ENCODE measurements at regions not wholly inside any gene's neighbourhood (a gene's known extent, or its start where the extent isn't known, plus 50 kb on each side); places are given as distances from the start of the nearest gene placed in this dataset.

DNA sequence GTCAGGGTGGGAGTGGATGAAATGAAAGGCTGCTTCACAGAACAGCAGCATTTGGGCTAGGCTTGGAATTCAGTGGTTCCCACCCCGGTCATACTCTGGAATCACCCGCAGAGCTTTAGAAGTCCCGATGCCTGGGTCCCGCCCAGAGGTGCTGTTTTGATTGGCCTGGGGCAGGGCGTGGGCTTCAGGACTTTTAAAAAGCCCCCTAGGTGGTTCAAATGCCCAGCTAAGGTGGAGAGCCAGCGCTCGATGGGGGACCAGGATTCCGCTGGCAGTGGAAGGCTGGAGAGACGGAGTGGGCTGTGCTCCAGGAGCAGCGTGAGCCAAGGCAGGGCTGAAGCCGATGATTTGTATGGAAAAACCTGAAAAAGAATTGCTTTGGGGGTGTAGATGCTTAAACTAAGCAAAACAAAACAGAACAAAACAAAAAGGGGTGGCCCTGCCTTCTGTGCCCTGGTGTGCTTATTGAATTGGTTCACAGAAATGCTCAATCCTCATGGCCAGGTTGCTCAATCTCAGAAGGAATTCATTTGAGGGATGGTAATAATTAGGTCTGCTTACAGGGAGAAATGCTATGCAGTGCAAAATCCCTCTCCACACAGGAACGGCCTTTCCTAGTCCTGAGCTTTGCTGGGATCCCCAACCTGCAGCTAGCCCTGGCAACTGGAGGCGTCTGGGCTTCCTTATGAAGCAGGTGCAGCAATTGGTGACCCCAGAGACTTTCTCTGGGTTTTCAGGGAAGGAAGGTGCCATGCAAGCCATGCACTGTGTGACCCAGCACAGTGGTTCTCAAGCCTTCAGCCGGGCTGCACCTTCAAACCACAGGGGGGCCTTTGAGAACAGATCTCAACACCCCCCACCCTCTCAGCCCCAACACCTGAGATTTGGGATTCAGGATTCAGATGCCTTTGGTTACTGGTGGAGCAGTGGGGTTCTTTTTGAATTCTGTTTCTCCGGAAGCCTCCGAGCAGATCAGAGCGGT, 174.0 kb upstream of the ZNF618 start:
- Mint-ChIP-seq H3K27ac (no peak overlapping the region), H3K36me3 (ENCODE audit: low read depth) (no peaks in the 10 kb centered on the region)

DNA sequence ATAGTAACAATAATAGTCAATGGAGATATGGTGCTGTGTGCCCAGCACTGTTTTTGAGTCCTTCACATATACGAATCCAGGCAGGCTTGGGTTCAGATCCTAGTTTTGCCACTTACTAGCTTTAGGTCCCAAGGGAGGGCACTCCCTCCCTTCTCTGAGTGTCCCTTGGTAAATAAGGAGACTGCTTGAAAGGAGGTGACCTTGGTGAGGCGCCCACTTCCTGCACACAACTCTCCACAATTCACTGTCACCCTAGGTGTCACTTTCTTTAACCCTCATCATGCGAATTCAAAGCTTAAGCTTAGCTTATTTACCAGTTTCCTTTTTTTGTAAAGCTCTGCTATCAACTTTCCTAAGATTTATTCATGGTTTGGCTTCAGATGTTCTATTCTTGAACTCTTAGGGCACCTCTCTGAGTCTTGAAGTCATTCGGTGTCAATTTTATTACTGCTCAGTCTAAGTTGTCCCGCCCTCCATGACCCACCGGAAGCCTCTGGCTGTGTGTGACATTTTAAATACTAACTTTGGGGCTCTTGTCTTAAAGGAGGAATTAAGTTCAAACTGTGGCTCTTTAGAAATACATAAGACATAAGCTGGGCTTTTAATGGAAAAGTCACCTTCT, 170.7 kb upstream of the ZNF618 start:
- Mint-ChIP-seq H3K4me1 (no peaks in the 10 kb centered on the region), H3K4me3 (no peak overlapping the region), H3K36me3 (ENCODE audit: low read depth) (no peaks in the 10 kb centered on the region), H3K27me3 (ENCODE audit: low read depth) (peaks cover 16% of the 10 kb centered on the region), H3K9me3 (peaks cover 11% of the 10 kb centered on the region), H3K27ac (peak overlapping the region in 2 of 3 experiments; percentile 32 to 39)
- TF ChIP-seq, protein P1, sequence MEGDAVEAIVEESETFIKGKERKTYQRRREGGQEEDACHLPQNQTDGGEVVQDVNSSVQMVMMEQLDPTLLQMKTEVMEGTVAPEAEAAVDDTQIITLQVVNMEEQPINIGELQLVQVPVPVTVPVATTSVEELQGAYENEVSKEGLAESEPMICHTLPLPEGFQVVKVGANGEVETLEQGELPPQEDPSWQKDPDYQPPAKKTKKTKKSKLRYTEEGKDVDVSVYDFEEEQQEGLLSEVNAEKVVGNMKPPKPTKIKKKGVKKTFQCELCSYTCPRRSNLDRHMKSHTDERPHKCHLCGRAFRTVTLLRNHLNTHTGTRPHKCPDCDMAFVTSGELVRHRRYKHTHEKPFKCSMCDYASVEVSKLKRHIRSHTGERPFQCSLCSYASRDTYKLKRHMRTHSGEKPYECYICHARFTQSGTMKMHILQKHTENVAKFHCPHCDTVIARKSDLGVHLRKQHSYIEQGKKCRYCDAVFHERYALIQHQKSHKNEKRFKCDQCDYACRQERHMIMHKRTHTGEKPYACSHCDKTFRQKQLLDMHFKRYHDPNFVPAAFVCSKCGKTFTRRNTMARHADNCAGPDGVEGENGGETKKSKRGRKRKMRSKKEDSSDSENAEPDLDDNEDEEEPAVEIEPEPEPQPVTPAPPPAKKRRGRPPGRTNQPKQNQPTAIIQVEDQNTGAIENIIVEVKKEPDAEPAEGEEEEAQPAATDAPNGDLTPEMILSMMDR (IDR thresholded peaks at IDR 0.05; ENCODE audit: unreplicated experiment in 3 of 3), result no peak

More for the DNA sequence above, 174.0 kb upstream of the ZNF618 start:
- no peaks in the 10 kb centered on the region for H3K4me1 Mint-ChIP-seq
- H3K4me3 Mint-ChIP-seq, result no peak overlapping the region
- H3K27me3 Mint-ChIP-seq (ENCODE audit: low read depth), result peaks cover 11% of the 10 kb centered on the region
- peaks cover 5% of the 10 kb centered on the region for H3K9me3 Mint-ChIP-seq
- TF ChIP-seq, protein P1 (IDR thresholded peaks at IDR 0.05; ENCODE audit: unreplicated experiment in 3 of 3), result no peak

DNA sequence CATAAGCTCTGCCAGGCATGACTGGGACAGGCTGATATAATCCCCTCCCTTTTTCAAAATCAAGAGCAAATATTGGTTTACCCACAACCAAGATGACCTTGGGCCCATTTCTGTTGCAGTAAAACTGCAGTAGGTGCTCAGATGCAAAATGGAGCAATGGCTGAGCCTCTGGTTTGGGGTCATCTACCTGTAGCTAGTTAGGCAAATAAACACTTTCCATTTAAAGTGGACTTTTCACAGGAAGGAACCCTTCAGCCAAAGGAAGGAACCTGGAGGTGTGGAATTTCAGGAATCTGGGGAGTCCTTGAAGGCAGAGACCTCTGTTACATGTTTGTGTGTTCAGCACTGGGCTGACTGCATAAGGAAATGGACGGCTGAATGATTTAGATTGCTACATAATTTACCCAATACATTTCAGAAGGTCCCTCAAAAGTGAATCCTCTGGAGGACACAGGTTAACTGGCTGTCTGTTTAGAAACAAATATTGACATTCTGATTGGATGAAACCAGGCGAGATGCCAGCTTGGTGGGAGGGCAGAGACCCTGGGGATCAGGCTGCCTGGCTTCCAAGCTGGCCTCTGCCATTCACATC, 170.1 kb upstream of the ZNF618 start:
- no peak overlapping the region for H3K4me3 Mint-ChIP-seq
- H3K4me1 Mint-ChIP-seq, result peaks cover 3% of the 10 kb centered on the region
- TF ChIP-seq, protein P1 (IDR thresholded peaks at IDR 0.05; ENCODE audit: unreplicated experiment in 3 of 3), result no peak
- H3K9me3 Mint-ChIP-seq, result peaks cover 11% of the 10 kb centered on the region
- peak overlapping the region in 2 of 3 experiments; percentile 32 to 39 for H3K27ac Mint-ChIP-seq
- H3K27me3 Mint-ChIP-seq (ENCODE audit: low read depth), result peaks cover 16% of the 10 kb centered on the region
- H3K36me3 Mint-ChIP-seq (ENCODE audit: low read depth), result no peaks in the 10 kb centered on the region

DNA sequence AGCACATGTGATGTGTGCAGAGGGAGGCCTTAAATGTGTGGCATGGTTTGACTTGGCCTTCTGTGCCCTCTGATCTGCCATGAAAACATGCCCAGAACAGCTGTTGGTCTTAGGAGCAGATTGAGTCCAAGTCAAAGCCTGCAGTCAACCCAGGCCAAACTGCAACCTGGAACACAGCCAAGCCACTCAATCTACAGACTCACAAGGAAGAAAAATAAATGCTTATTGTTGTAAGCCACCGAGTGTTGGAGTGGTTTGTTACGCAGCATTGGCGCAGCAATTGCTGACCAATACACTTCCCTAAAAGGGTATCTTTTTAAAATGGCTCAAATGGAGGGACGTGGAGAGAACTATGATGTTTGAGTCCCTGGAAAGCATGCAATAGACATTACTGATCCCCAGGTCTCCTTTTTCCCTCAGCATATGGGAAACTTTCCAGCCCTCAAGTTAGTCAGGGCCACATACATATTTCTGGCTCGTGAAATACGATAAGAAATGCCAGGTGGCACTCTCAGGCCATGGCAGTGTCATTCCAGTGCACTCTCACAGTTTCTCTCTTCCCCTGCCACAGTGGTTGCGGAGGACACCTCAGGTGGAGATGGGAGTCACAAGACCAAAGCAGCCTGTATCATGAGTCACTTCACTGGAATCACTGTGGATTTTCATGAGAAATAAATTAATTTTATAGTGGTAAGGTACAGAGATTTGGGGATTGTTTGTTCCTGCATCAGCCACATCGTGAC, 168.0 kb upstream of the ZNF618 start:
- H3K9me3 Mint-ChIP-seq, result peaks cover 11% of the 10 kb centered on the region
- H3K4me3 Mint-ChIP-seq, result no peak overlapping the region
- no peaks in the 10 kb centered on the region for H3K36me3 Mint-ChIP-seq (ENCODE audit: low read depth)
- TF ChIP-seq, protein P1 (IDR thresholded peaks at IDR 0.05; ENCODE audit: unreplicated experiment in 3 of 3), result no peak
- H3K27ac Mint-ChIP-seq, result no peak overlapping the region
- peaks cover 18% of the 10 kb centered on the region for H3K4me1 Mint-ChIP-seq
- peaks cover 18% of the 10 kb centered on the region for H3K27me3 Mint-ChIP-seq (ENCODE audit: low read depth)

DNA sequence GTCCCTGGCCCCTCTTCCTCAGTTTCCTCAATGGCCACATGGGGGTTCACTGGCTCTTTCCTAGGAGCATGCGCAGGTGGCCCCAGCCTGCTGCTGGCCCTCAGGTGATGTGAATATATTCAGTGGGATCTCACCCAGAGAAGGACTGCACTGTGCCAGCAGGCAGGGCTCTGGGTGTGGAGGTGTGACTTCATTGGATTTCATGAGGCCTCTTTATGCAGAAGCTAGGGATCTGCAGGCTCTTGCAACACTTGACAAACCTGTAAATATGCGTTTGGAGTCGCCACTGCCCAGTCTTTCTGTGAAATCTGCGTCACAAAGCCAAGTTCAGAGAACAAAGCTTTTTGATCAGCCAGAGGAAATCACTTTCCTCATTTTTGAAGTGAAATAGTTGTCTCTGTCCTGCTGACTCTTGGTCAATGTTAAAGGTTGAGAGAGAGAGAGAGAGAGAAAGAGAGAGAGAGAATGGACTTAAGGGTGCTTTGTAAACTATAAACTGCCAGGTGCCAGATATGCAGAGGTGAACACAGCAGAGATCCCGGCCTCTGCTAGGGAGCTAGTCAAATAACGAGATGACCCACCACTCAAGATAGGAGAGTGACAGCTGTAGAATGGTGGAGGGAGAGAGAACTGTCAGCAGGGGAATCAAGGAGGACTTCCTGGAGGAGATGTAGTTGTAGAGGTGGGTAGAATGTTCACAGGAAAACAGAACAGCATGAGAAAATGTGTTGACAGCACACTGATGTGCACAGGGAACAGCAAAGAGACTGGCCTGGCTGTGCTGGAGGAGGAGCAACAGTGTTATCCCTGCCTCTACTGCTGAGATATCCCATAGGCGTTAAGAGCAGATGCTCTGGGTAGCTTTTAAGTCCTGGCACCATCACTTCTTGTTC, 167.0 kb upstream of the ZNF618 start:
- peaks cover 18% of the 10 kb centered on the region for H3K4me1 Mint-ChIP-seq
- H3K27ac Mint-ChIP-seq, result peak overlapping the region in 1 of 3 experiments; percentile 8
- H3K4me3 Mint-ChIP-seq, result no peak overlapping the region
- TF ChIP-seq, protein P1 (IDR thresholded peaks at IDR 0.05; ENCODE audit: unreplicated experiment in 3 of 3), result no peak
- no peaks in the 10 kb centered on the region for H3K36me3 Mint-ChIP-seq (ENCODE audit: low read depth)
- peaks cover 11% of the 10 kb centered on the region for H3K9me3 Mint-ChIP-seq
- peaks cover 18% of the 10 kb centered on the region for H3K27me3 Mint-ChIP-seq (ENCODE audit: low read depth)
